Left renal cortex interstitium (tissue), 4 donors: ENCODE measurements at regions not wholly inside any gene's neighbourhood (a gene's known extent, or its start where the extent isn't known, plus 50 kb on each side); places are given as distances from the start of the nearest gene placed in this dataset.

ENCODE experiments used
- DNase-seq, 4 donors: peaks; one replicate each; pipeline ENCODE4 v3.0.0-alpha.2; 2013; ENCODE audit warnings: low read depth in 4 of 4, low spot score in 2 of 4, missing footprints in 1 of 4

DNA sequence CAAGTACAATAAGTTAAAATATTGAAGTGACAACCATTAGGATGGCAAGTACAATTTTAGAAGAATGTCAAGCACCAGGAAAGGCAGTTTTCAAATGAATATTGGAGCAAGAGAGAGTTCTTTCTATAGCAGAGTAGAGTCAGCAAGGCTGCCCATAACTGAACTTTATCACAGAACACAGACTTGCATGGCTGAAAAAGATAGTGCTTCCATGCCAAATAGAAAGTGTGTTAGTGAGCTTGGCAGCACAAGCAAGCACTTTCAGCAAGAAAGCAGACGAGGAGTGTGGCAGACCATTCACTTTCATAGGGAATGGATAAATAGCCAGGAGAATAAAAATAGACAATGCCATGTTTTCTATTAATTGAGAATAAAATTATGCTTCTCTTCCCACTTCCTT, 647.0 kb upstream of the MGAT4C start:
- DNase-seq, result no peak

DNA sequence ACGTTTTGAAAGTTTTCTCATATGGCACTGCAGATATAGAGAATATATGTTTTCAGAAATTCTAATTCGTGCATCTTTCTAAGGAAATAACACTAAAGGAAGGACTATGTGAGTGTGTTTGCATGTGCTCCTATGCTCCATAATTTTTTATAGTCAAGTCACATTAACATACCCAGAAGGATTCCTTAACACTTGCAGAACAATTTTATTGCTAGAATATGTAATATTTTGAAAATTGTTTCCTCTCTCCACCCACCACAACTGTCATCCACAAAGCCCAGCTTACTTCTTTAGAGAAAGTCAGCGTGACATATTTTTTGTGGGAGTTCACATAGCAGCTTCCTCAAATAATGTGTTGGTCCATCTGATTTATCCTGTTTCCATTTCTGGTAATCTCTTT, 604.6 kb upstream of the MGAT4C start:
- no peak for DNase-seq

DNA sequence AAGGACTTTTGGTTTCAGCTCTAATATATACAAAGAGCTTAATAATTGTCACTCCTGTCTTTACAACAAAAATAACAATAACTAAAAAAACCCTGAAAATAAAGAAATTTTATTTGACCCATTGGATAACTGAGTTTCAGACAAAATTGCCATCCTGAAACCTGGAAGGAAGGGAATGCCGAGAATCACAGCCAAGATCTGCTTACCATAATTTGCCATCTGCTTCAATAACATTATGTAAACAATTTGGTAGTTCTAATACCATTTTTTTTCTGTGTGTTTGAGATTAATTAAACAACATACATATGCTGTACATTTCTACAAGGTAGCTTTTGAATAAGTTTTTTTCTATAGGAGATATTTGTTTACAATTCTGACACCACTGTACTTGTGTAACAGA, 596.3 kb upstream of the MGAT4C start:
- no peak for DNase-seq

DNA sequence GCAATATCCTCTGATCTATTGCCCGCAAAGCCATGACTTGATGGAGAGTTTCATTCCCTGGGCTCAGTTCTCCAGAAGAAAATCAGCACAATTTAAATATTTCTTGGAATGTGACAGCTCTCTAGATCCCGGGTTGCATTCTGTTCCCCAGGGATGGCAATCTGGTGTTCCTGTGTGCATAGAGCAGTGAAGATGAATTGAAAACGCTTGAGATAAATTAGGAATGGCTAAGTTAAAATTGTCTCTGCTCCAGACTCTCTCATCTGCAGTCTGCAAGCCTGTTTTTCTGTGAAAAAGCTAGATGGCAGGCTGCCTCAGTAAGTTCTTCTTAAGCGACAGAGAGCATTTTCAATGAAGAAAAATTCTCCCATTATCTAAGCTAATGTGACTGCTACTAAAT, 582.5 kb upstream of the MGAT4C start:
- DNase-seq, result no peak

DNA sequence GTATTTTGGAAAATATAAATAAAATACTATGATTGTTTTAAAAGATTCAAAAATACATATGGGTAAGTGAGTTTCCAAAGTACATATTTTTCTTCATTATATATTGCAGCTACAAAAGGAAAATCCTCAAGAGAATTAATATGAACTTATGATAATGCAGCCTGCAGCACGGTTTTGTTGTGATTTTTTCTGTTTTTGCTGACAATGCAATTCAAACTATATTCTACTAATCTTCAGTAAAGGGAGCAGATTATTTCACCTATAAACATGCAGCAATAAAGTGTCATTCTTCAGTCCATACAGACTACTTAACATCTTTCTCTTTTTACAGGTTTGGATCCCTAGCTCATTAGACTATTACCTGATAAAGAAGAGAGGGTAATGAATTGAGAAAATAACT, 582.1 kb upstream of the MGAT4C start:
- no peak for DNase-seq

DNA sequence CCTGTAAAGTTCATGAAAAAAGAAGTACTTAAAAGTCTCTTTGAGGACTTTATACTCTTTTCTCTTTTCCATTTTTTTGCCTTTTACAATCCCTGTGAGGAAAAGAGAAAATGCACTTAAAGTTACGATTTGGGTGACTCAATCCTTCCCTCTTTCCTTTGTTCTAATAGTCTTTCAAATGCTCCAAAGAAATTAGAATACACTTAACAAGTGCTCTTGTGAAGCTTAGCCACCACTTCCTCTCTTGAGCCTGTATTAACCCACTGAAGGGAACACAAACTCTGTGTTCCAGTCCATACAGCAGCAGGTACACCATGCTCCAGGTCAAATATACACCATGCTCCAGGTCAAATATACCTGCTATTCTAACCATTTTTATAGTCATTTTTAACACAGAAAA, 581.1 kb upstream of the MGAT4C start:
- no peak for DNase-seq

DNA sequence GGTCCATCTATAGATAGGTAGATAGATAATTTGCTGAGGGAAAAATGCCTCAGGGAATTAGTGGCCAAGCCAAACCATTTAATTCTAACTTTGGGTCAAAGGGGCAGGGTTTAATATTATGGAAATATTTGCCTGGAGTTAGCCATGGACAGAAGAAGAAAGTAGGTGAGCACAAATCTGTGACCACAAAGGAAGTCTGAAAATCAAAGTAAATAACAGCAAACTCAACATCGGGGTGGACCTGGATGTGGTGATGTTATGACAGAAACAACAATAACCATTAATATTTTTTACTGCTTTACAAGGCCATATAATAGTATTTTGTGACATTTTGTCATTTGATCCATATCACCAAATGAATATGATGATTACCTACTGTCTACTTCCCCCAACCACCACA, 578.0 kb upstream of the MGAT4C start:
- DNase-seq, result no peak

DNA sequence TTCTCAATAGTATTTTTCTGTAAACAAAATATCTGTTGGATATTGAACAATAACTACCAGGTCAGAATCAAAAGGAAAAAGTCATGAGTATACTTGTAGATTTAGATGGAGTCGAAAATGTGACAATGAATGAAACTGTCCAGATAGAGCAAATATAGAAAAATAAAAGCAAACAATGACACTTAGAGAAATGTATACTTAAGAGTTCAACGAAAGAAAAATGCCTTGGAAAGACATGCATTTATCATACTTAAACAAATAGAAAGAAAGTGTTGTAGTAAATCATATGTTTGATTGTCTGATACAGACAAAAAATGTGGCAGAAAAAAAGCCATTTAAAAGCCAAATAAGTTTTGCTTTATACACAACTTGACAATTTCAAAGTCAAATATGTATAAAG, 571.2 kb upstream of the MGAT4C start:
- DNase-seq, result no peak

DNA sequence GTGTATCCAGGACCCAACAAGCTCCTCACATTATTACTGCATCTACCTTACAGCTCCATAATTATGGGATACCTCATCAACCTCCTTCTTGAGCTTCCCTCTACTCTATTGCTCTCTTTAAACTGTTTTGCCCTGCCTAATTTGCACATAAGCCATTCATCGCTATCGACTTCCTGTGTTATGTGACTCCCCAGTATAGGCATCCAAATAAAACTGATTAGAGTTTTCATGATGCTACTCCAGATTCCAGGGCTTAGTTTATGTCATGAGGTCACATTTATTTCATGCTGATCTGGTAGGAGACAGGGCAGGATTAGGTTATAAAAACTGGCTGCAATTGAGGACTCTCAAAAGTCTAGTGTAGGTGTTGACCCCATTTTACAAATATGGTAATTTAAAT, 569.9 kb upstream of the MGAT4C start:
- no peak for DNase-seq

DNA sequence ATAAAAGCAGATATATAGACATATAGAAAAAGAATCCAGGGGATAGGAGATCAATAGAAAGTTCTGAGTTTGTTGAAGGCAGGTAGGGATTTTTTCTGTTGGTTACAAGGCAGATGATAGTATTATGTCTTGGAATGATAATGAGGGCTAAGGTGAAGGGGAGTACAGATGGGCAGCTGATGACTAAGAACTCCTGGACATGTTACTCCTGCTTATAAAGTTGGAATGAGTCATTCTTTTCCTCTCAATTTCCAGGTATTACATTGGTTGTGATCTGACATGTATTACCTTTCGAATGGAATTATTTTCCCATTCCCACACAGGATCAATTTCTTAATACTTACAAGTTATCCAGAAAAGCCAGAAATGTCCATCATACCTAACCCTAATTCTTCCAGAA, 545.2 kb upstream of the MGAT4C start:
- no peak for DNase-seq

DNA sequence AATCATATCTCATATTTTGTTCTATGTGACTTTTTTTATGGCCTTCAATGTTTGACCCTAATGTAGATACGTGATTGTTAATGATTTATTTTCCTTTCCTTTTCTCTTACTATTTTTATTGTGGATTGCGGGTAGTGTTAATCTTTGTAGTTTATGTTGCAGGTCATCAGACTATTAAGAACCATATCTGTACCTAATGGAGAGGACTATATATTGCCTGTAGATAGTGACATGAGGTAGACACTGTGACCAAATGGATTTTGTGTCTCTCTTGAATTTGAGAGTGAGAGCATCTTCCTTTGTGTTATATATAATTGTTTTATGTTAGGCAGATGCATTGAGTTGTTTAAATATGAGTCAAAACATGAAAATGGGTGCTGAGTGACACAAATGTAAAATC, 543.4 kb upstream of the MGAT4C start:
- DNase-seq, result no peak

DNA sequence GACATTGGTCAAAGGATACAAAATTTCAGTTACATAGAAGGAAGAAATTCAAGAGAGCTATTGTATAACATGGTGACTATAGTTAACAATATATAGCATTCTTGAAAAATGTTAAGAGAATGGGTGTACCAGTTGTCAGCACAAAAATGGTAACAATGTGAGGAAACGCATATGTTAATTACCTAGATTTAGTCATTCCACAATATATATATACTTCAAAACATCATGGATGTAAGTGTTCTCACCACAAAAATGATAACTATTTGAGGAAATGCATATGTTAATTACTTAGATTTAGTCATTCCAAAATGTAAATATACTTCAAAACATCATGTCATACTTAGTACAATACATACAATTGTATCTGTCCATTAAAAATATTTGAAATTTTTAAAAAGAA, 540.4 kb upstream of the MGAT4C start:
- no peak for DNase-seq

DNA sequence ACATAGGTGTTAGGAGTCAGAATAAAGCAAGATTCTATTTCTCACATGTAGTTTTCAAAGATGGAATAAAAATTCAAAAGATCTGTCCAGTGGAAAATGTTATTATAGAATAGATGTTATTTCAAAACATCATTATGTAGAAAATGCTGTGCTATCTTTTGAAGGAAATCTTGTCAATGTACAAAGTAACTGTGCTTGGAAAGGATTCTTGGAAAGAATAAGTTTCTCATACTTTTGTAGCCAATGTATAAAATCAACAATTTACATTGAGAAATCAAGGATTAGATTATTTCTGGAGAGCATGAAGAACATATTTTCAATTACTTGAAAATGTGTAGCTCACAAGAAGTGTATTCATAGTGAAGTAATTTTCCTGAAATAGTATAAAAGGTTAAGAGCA, 532.5 kb upstream of the MGAT4C start:
- no peak for DNase-seq

DNA sequence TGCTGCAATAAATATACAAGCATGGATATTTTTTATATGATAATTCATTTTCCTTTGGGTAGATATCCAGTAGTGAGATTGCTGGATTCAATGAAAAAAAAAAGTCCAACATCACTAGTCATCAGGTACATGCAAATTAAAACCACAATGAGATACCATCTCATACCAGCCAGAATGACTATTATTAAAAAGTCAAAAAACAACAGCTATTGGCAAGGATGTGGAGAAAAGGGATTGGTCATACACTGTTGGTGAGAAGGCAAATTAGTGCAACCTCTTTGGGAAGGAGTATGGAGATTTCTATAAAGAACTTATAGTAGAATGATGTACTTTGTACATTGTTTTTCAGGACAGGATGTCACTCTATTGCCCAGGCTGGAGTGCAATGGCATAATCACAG, 531.2 kb upstream of the MGAT4C start:
- DNase-seq, result no peak

DNA sequence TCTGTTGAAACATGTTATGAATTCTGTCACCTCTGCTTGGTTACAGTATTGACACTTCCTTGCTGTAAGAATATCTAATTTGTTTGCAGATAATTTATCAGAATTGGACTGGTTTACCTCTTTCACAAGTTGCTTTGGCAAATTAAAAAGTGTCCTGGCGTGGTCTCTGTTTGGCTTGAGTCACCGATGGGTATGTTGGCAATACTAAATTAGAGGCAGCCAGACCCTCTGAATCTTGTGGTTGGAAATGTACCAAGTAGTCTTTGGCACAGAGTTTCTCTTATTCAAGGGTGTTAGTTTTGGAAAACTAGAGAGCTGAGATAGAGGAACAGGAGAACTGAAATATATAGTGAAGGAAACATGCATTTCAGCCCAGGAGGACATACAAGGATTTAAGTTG, 521.1 kb upstream of the MGAT4C start:
- no peak for DNase-seq

DNA sequence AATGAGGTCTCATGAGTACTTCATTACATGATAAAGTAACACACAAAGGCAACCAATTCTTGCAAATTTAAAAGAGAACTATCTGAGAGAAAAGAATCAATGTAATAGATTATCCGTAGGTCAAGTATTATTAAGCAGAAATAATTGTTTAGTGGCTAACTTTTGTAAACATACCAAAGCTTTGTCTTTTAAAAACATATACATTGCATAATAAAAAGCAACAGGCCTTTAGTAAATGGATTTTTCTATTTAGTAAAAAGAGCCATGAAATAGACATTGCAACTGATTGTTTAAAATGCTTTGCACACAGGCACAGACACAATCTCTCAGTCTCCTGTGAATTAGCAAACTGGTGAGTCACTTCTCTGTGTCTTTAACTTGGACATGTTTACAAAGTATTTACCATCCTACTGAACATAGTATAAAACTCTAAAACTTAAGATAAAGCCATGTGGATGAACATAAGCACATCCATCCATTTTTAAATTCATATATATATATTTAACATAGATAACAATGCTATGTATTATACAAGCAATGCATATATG, 518.7 kb upstream of the MGAT4C start:
- DNase-seq, result no peak

DNA sequence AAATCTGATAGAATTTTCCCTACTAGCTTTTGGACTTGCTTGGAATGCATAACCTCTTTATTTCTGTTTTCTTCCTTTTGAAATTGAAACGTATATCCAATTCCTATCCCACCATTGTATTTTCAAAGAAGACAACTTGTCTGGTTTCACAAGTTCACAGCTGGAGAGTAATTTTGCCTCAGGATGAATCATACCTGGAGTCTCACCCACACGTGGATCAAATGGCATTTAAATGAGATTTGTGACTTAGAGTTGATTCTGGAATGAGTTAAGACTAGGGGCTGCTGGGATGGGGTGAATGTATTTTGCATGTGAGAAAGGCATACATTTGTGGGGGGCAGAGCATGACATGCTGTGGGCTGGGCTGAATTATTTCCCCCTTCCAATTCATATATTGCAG, 516.5 kb upstream of the MGAT4C start:
- no peak for DNase-seq

DNA sequence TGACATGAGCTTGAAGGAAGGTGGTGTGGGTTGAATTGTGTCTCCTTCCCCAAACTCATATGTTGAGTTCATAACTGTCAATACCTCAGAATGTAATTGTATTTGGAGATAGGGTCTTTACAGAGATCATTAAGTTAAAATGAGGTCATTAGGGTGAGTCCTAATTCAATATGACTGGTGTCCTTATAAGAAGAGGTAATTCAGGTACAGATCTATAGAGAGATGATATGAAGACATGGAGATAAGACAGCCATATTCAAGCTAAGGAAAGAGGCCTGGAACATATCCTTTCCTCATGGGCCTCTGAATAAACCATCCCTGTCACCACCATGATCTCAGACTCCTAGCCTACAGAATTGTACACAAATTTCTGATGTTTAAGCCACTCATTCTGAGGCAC, 514.7 kb upstream of the MGAT4C start:
- no peak for DNase-seq

DNA sequence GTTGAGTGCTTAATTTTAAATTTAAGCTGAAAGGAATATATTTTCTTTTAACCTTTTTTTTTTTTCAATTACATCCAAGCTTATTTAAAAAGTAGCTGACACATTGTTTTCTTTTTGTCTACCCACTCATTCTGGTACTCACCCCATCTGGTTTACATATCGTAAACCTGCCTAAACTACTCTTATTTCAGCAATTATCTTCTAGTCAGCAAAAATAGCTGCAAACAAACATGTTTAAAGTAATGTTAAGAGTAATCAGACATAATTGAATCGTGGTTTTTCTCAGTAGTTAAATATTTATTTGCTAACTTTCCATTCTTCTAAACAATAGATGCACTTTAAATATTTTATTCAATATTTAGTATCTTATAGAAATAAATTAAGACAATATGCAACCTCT, 492.7 kb upstream of the MGAT4C start:
- no peak for DNase-seq

DNA sequence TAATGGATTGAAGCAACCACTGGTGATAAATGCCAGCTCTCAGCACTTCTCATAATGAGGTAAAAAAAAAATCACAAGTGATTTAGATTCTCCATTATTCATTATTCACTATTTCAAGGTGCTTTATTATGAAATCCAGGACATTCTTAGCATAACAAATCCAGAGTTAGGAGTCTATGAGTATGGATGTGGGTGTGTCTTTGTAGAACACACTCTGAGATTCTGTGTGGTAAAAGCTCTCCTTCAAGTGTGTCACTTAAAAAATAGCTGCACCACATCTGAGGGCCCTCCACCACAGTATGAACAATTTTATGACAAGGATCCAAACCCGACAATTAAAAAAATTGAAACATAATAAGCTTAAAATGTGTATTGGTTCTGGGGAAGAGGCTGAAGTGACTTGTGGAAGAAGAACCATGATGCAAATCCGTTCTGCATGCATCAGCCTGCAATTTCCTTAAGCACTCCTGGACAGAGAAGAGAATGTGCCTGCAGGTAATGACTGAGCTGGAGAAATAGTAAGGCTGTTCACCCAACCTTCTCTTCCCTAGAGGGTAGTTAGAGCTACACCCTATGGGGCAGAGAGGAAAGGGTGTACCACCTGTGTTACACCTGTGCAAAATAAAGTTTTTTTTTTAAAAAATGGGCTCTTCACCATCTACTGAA, 488.5 kb upstream of the MGAT4C start:
- DNase-seq, result no peak

DNA sequence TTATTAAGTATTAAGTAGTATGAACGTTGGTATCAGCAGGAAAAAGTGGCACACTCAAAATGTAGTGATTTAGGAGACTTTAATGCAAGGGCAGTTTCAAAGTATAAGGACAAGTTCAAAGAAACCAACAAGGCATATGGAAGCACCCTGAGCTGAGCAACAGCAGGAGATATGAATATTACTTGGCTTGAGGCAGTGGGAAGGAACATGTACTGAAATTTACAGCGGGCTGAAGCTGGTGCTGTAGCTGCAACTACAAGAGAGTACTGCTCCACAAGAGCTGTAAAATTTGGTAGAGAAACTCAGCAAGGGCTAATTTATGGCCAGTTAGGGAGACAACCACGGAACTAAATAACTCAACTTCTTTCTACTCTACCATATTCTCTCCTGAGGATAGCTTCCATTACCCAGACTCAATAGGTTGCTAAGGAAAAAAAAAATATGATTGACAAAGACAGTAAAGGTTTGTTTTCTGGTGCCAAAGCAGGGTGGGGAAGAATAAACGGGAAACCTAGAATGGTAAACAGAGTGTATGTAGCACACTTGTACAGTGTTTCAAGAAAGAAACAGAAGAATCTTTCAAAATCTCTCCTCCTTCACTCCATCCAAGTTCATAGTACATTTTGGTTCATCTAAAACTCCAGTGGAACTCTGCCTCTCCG, 487.8 kb upstream of the MGAT4C start:
- DNase-seq, result no peak

DNA sequence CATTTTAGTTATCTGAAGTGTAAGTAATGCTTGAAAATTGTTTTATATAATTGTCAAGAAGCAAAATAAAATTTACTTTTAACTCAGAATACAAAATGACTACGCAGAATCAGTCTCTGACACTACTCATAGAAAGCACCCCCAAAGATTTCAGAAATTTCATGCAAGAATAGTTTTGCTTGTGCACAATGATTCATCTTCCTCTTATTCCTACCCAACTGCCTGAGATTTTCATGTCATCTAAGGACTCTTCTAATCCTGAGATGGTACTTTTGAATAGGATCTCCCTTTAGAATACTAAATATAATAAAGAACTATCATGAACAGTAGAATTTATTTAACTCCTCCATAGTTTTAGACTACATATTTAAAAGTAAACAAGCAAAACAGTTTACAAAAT, 485.3 kb upstream of the MGAT4C start:
- no peak for DNase-seq

DNA sequence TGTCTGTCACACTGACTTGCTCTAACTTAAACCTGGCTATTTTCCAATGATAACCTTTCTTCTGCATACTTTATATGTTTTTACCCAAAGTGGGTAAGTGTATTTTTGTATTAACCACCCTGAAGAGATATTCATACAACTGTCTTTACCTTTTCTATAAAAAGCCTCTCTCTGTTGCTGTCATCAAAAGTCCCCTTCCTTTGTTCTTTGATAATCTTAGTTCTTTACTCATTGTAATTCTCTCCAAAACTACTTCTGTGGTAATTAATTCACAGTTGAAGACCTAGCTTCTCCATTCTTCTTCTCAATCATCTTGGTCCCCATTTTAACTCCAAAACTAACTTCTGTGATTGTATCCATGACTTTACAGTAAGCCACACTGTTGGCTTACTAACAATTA, 479.7 kb upstream of the MGAT4C start:
- no peak for DNase-seq
